ENCODE measurements at regions not wholly inside any gene's neighbourhood (a gene's known extent, or its start where the extent isn't known, plus 50 kb on each side); places are given as distances from the start of the nearest gene placed in this dataset.

GRCh38 chr6:95280686-95281273 is 296.6 kb upstream of the MANEA start:
- no peak overlapping the region for H3K4me2 ChIP-seq (ENCODE audit: low read depth, low read length)
- H3K9me1 ChIP-seq (ENCODE audit: insufficient read depth, low read length), result no peaks in the 10 kb centered on the region
- H4K91ac ChIP-seq (ENCODE audit: insufficient read depth, low read depth, low read length), result no peak overlapping the region
- H3K56ac ChIP-seq (ENCODE audit: extremely low read depth, insufficient read depth, low read length), result no peak overlapping the region
- in situ Hi-C loops (cut with MboI; ENCODE audit: low sequenced_read_pairs), result no loop called here
- DNase-seq, result peak; percentile 36
- H2AK9ac ChIP-seq (replicated peaks; ENCODE audit: low read depth, low read length, poor library complexity), result no peak overlapping the region
- dilution Hi-C loops (cut with HindIII; ENCODE audit: low sequenced_read_pairs, unreplicated experiment), result no loop called here
- no peaks in the 10 kb centered on the region for H3K79me1 ChIP-seq (ENCODE audit: low read depth in 1 of 2, low read length in 2 of 2)
- no peak overlapping the region for H4K8ac ChIP-seq (ENCODE audit: low read depth in 2 of 2, low read length in 2 of 2)
- no TSS peak for BruUV-seq (replicated peaks)
- no peak overlapping the region for H3K14ac ChIP-seq (replicated peaks; ENCODE audit: low read depth, low read length)
- no peaks in the 10 kb centered on the region for H4K20me1 ChIP-seq (ENCODE audit: insufficient read depth, low read length)
- 0 out of 2 replicates have a peak, but pooled peaks have one; percentile 32 for ATAC-seq (ENCODE audit: low read depth)
- H4K5ac ChIP-seq (ENCODE audit: low read depth, low read length), result no peak overlapping the region
- no peak overlapping the region for H3K23ac ChIP-seq (ENCODE audit: low read depth, low read length)
- no peak overlapping the region for H2BK15ac ChIP-seq (ENCODE audit: low read depth, low read length)
- no peak overlapping the region for H3K18ac ChIP-seq (ENCODE audit: low read depth, low read length)
- H3K27me3 ChIP-seq (ENCODE audit: control insufficient read depth, insufficient read depth, low read length), result no peaks in the 10 kb centered on the region
- H2BK120ac ChIP-seq (ENCODE audit: low read depth, low read length), result no peak overlapping the region
- no peak overlapping the region for H3K27ac ChIP-seq (ENCODE audit: insufficient read depth, low read length)
- no peak overlapping the region for H2AFZ ChIP-seq (replicated peaks; ENCODE audit: low read length, poor library complexity)
- no peaks in the 10 kb centered on the region for H3K9me3 ChIP-seq (ENCODE audit: control insufficient read depth, insufficient read depth, low read length)
- H3K4ac ChIP-seq (ENCODE audit: low read depth, low read length), result no peak overlapping the region
- no peak overlapping the region for H2AK5ac ChIP-seq (ENCODE audit: low read depth, low read length)
- no peak overlapping the region for H3K4me3 ChIP-seq (ENCODE audit: insufficient read depth, low read depth, low read length)
- TF ChIP-seq NFE2L2 (IDR thresholded peaks at IDR 0.05; ENCODE audit: low read depth, low read length) (no peak), USF2 (IDR thresholded peaks at IDR 0.05; ENCODE audit: low read depth, low read length) (no peak), POLR2A (IDR thresholded peaks at IDR 0.05; ENCODE audit: low read depth, low read length) (no peak), RFX5 (IDR thresholded peaks at IDR 0.05; ENCODE audit: low read depth, low read length) (no peak), MAZ (IDR thresholded peaks at IDR 0.05; ENCODE audit: borderline replicate concordance, low read depth, low read length) (no peak), FOS (IDR thresholded peaks at IDR 0.05; ENCODE audit: low read depth, low read length) (no peak), ELK1 (IDR thresholded peaks at IDR 0.05; ENCODE audit: borderline replicate concordance, low read depth, low read length) (no peak), MXI1 (IDR thresholded peaks at IDR 0.05; ENCODE audit: borderline replicate concordance, low read depth, low read length) (no peak), BHLHE40 (IDR thresholded peaks at IDR 0.05; ENCODE audit: low read depth, low read length) (no peak), RAD21 (IDR thresholded peaks at IDR 0.05; ENCODE audit: low read length) (peak; percentile 36), CEBPB (IDR thresholded peaks at IDR 0.05; ENCODE audit: low read depth, low read length) (no peak), SMC3 (IDR thresholded peaks at IDR 0.05; ENCODE audit: low read depth, low read length) (0 out of 2 replicates have a peak, but pooled peaks have one; percentile 21), CTCF (conservative IDR thresholded peaks at IDR 0.05; ENCODE audit: low read depth, low read length) (peak; percentile 35)
- no peaks in the 10 kb centered on the region for H3K4me1 ChIP-seq (ENCODE audit: control insufficient read depth, insufficient read depth, low read length)
- POLR2A ChIA-PET (ENCODE audit: unreplicated experiment), result no interaction called here
- CTCF ChIA-PET, result no interaction called here
- intact Hi-C loops (cut with micrococcal nuclease), result loop anchor here (1.0 kb wide), 1 partner anchor 77 kb away; no protein-coding TSS in a partner anchor
- WGBS, 2 experiments (ENCODE audit: extremely low coverage in 2 of 2, insufficient read length in 1 of 2), result 60% methylated on average over 2 of the region's 4 CpGs; no CpG with 5 or more reads in 1 of the 2 experiments
- no peak overlapping the region for H2BK5ac ChIP-seq (ENCODE audit: low read depth, low read length, poor library complexity, severe bottlenecking)
- H2BK20ac ChIP-seq (ENCODE audit: low read depth, low read length), result no peak overlapping the region
- H3K9ac ChIP-seq (ENCODE audit: low read depth, low read length), result no peak overlapping the region
- no peaks in the 10 kb centered on the region for H3K36me3 ChIP-seq (ENCODE audit: control insufficient read depth, insufficient read depth, low read length)

Data from IMR-90 (cell line).